ENCODE measurements at regions not wholly inside any gene's neighbourhood (a gene's known extent, or its start where the extent isn't known, plus 50 kb on each side); places are given as distances from the start of the nearest gene placed in this dataset.

GRCh38 chr10:128296253-128297007 lies 170.2 kb upstream of the MKI67 start:
- TF ChIP-seq SIN3A (IDR thresholded peaks at IDR 0.05; ENCODE audit: borderline replicate concordance, insufficient read depth, low read length), result no peak

GRCh38 chr10:128297709-128298378 lies 171.6 kb upstream of the MKI67 start:
- TF ChIP-seq SIN3A (IDR thresholded peaks at IDR 0.05; ENCODE audit: borderline replicate concordance, insufficient read depth, low read length) (no peak), TAF1 (IDR thresholded peaks at IDR 0.05; ENCODE audit: borderline replicate concordance, insufficient read depth, low read length) (no peak), REST (IDR thresholded peaks at IDR 0.05; ENCODE audit: insufficient read depth in 1 of 2, low read depth in 2 of 2, low read length in 2 of 2) (no peak), FOXP2 (optimal IDR thresholded peaks at IDR 0.05; ENCODE audit: borderline replicate concordance, extremely low read depth, extremely low read length, insufficient read depth) (no peak), POLR2AphosphoS5 (IDR thresholded peaks at IDR 0.05; ENCODE audit: low read depth, low read length) (no peak)

GRCh38 chr10:128298587-128298986 lies 172.4 kb upstream of the MKI67 start:
- TF ChIP-seq REST (IDR thresholded peaks at IDR 0.05; ENCODE audit: insufficient read depth in 1 of 2, low read depth in 2 of 2, low read length in 2 of 2), result no peak

- TF ChIP-seq REST (IDR thresholded peaks at IDR 0.05; ENCODE audit: insufficient read depth in 1 of 2, low read depth in 2 of 2, low read length in 2 of 2) (no peak), FOXP2 (optimal IDR thresholded peaks at IDR 0.05; ENCODE audit: borderline replicate concordance, extremely low read depth, extremely low read length, insufficient read depth) (no peak), TAF1 (IDR thresholded peaks at IDR 0.05; ENCODE audit: borderline replicate concordance, insufficient read depth, low read length) (no peak), POLR2AphosphoS5 (IDR thresholded peaks at IDR 0.05; ENCODE audit: low read depth, low read length) (no peak), SIN3A (IDR thresholded peaks at IDR 0.05; ENCODE audit: borderline replicate concordance, insufficient read depth, low read length) (no peak)
Observed at GRCh38 chr10:128300290-128300824, 174.1 kb upstream of the MKI67 start.

GRCh38 chr10:128301051-128301450 lies 174.8 kb upstream of the MKI67 start:
- TF ChIP-seq SIN3A (IDR thresholded peaks at IDR 0.05; ENCODE audit: borderline replicate concordance, insufficient read depth, low read length) (no peak), TAF1 (IDR thresholded peaks at IDR 0.05; ENCODE audit: borderline replicate concordance, insufficient read depth, low read length) (no peak), REST (IDR thresholded peaks at IDR 0.05; ENCODE audit: insufficient read depth in 1 of 2, low read depth in 2 of 2, low read length in 2 of 2) (no peak), FOXP2 (optimal IDR thresholded peaks at IDR 0.05; ENCODE audit: borderline replicate concordance, extremely low read depth, extremely low read length, insufficient read depth) (no peak), POLR2AphosphoS5 (IDR thresholded peaks at IDR 0.05; ENCODE audit: low read depth, low read length) (no peak)

All from PFSK-1 (cell line).